GM18867 (cell line): ENCODE measurements at regions not wholly inside any gene's neighbourhood (a gene's known extent, or its start where the extent isn't known, plus 50 kb on each side); places are given as distances from the start of the nearest gene placed in this dataset.

Source experiments
- ATAC-seq: cut with Tn5 transposase; IDR thresholded peaks from one replicate; pipeline ENCODE4 v1.9.1; 2021; ENCODE audit warnings: mild to moderate bottlenecking, moderate library complexity; ENCODE audit not compliant: unreplicated experiment

DNA sequence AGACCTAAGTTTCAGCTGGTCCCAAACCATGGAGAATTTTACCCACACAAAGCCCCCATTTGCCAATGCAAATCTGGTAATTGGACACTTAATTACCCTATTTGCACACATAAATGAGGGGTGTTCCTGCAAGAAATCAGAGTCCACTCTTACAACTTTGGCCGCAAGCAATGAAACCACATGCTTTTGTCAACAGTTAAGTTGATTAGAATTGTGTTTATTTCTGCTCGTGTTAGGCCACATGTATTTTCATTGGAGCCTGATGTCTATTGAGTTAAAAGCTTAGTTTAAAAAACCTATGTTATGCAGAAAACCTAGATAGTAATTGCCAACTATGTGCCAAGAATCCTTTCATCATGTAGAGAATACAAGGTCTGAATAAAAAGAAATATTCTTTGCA lies 153.8 kb upstream of the CMC1 start:
- ATAC-seq = no peak

DNA sequence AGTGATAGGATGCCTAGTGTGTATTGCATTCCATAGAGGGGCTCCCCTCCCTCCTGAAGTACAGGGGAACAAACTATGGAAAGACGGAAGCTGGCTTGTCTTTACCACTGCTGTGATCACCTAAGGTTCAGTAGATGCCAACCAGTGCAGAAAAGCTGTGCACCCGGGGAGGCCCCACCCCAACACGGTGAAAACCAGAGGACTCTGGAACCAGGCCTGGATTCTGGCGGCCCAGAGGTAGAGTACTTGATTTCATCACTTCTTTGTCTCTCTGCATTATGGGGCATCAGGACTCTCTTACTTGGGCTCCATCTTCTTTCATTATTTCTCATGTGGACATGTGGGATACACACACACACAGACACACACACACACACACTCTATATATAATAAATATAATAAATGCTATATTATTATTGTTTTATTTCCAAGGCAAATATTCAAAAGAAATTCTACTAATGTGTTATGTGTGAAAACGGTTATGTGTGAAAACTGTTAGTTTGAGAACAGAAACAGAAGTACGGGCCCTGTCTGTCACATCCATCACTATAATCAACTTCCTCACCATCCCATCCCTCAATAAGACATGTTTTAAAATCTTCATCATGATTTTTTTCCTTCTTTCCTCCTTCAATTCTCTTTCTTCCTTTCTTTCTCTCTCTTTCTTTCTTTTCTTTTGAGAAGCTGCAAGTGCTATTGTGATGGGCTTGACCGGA lies 152.4 kb upstream of the CMC1 start:
- ATAC-seq = no peak

DNA sequence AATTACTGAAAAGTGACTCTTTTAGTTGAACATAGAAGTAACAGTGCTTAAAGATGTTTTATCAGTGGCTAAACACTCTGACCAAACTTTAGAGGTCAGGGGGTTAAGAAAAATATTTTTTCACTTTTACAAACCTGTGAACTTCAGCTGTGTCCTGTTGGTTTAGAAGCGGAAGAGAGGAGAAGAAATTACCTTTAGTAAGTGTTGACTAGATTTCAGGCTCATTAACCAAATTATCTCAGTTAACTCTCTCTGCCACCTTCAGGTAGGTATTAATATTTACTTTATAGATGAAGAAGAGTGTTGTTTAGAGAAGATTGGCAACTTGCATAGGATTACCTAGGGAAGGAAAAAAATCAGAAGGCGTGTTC lies 151.9 kb upstream of the CMC1 start:
- ATAC-seq = no peak

DNA sequence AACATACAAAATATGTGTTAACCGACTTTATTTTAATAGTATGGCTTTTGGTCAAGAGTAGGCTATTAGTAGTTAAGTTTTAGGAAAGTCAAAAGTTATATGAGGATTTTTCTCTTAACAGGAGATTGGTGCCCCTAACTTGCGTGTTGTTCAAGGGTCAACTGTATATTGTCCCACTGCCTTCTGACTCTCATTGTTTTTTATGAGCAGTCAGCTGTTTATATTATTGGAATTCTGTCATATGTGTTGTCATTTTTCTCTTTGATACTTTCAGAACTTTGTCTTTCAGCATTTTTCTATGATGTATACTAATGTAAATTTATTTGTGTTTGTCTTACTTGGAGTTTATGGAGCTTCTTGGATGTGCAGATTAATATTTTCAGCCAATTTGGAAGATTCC lies 142.1 kb upstream of the CMC1 start:
- ATAC-seq = no peak

DNA sequence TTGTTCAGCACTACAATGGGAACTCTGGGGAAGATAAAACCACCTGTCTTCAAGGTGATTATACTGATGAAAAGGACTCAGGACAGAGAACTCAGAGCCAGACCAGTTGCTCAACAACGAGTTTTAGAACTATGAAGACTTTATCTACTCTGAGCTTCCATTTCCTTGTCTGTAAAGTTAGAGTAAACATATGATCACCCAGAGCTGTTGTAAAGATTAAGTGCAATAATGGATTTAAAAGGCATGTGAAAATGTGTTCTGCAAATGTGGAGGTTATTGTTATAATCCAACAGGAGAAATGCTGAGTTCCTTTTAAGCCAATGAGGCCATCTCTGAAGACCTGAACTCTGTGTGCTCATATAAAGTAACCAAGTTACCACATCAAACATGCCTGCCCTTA lies 139.7 kb upstream of the CMC1 start:
- ATAC-seq = no peak

DNA sequence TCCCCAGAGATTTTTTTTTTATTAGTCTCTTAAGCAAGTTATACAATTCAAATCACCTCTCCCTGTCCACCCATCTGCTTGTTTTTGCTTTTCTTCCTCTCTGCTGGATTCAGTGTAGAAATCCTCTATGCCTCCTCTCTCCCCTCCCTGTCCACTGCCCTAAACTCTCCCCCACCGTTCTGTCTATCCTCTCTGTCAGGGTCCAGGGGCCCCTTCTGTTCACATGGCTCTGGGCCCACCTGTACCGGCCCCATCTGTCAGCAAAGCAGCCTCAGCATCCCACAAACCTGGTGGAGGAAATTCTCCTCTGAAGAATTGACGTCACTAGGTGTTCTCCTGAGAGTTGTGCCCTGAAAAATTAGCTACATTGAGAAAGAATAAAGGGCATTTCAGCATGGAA lies 137.6 kb upstream of the CMC1 start:
- no peak for ATAC-seq

DNA sequence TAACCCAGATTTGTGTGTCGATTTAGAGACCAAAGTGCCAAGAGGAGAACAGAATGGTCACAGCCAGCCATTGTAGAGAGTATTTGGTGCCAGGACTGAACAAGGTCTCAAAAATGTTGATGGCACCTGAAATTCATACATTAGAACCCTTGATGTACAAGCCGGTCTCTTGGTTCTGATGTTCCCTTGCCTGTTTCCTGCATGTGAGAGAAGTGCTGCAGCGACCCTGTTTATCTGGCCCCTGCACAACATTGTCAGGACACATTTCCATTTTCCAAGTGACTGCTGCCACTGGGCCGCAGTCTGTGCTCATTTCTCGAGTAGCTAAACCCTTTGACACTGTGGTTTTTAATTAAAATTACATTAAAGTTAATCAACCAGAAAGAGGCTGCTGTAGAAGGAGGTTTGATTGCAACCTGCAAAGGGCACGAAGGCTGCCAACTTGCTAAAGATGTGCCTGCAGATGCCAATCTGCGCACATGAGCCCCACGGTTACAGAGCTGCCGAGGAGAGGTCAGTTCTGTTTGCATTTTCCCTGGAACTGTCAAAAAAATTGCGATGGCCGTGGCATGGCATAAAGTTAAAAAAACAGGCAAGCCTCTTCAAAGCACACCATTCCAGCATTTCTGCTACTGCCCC lies 136.4 kb upstream of the CMC1 start:
- ATAC-seq = no peak

DNA sequence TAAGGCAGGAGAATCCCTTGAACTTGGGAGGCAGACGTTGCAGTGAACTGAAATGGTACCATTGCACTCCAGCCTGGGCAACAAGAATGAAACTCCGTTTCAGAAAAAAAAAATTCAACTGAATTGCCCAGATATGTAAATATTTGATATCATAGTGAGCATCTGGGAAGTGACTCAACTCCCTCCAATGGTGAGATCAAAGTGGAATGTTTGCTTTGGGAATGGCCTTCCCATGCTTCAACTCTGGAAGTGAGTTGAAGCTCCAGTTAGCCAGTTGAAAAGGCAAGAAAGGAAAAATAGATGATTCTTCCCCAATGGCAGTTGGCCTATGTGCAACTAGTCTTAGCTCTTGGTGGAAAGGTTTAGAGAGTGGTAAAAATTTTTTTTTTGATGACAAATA lies 131.6 kb upstream of the CMC1 start:
- no peak for ATAC-seq

DNA sequence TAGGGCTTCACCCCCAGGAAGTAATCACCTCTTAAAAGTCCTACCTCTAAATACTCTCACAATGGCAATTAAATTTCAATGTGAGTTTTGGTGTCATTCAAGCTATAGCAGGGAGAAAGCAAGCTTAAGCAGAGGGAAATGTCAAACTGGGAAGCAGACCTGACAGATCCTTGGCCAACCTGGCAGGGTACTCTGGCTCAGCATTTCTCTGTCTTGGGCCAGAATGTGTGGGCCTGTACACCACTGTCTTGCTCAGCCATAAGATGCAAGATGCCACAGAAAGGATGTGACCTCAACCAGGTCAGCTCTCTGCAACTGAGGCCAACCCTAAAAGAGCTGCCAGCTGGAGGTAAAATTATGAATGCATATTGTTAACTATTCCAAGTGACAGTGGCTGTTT lies 130.6 kb upstream of the CMC1 start:
- ATAC-seq = no peak

DNA sequence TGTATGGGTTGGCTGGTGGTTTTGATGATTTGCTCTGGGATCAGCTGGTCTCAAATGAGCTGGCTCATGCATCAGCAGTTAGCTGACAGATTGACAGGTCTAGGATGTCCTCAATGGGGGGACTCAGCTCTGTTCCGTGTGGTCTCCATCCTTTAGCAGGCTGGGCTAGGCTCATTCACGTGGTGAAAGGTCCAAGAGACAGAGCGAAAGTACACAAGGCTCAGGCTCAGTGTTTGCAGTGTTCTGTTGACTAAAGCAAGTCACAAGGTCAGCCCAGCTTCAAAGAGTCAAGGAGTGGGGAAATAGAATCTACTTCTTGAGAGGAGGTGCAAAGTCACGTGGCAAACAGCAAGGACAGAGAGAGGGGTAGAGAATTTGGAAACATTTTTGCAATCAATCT lies 126.5 kb upstream of the CMC1 start:
- no peak for ATAC-seq

DNA sequence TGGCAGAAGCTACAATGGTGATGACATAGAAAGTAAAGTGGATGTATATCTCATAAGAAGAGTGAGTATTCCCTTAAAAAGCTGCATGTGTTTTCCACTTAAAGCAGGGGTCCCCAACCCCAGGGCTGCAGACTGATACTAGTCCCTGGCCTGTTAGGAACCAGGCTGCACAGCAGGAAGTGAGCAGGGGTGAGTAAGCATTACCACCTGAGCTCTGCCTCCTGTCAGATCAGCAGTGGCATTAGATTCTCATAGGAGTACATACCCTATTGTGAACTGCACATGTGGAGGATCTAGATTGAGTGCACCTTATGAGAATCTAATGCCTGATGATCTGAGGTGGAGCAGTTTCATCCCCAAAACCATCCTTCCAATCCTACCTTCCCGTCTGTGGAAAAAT lies 126.1 kb upstream of the CMC1 start:
- no peak for ATAC-seq

DNA sequence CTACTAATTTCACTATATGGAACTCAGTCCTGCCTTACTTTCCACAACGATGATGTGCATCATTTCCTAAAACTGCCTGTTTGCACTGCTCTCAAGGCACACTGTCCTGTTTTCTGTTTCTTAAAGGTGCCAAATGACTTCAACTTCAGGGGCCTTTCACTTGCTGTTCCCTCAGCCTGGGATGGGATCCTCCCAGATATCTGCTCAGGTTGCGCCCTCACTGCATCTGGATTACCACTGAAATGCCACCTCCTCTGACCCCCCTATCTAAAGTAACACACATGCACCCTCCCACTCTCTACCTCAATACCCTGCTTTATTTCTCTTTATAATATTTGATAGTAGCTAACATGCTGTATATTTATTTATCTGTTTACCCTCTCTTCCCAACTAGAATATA lies 123.8 kb upstream of the CMC1 start:
- no peak for ATAC-seq

DNA sequence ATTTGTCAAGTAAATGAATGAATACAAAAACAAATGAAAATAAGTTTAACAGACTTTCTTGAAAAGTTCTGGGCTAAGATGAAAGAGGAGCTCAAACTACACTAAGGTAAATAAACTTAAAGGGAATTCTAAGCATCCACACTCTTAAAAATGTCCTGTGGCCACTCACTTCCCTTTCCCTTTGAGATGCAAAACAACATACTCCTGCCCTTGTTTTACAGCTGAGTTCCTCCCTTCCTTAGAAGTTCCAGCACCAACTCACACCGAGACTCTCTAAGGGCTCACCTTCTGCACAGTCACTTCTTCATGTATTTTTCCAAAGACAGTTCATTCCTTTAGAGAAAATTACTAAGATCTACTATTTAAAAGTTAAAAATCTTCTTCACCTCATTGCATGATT lies 123.3 kb upstream of the CMC1 start:
- no peak for ATAC-seq

DNA sequence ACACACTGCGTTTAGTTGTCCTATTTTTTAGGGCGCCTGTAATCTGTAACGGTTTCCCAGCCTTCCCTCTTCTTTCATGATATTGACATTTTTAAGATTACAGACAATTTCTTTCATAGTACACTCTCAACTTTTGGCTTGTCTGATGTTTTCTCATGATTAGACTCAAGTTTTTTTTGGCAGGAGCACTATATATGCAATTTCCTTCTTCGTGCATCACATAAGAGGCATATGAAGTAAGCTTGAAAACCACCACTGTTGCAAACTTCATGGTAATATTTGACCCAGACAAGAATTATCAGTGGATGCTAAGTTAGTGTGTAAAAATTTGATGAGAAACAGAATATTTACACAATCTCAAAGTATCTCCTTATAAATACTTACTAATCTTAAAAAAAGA lies 119.2 kb upstream of the CMC1 start:
- ATAC-seq = no peak

DNA sequence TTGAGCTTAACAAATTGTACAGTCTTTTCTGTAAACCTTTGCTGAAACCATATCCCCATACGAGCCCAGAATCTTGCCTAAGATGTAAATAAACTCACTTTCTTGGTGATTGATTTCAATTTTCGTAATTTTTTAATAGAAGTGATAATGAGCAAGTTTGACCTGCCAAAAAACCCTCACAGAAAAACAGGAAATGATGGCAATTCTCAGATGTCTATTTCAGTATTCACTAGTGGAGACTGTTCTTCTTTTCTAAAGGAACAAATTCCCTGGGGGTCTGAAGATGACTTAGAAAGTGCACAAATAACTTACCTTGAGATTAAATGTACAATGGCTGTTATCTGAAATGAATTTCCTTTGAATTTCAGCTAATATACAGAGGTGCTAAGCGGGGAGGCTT lies 116.5 kb upstream of the CMC1 start:
- no peak for ATAC-seq

DNA sequence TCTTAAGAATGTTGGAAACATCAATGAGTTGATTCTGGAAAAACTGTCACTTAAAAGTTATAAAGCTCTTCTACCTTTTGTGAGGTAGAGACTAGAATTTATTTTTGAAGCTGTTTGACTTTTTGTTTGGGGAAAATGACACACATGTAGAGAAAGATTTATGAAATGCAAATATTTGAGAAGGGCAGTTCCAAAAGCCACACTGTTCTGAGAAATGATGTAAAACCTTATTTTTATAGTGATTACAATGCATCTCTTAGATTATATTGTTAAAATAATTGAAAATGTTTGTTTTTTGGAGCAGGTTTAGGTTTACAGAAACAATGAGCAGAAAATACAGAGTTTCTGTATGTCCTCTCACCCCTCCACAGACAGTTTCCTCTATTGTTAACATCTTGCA lies 116.1 kb upstream of the CMC1 start:
- no peak for ATAC-seq

DNA sequence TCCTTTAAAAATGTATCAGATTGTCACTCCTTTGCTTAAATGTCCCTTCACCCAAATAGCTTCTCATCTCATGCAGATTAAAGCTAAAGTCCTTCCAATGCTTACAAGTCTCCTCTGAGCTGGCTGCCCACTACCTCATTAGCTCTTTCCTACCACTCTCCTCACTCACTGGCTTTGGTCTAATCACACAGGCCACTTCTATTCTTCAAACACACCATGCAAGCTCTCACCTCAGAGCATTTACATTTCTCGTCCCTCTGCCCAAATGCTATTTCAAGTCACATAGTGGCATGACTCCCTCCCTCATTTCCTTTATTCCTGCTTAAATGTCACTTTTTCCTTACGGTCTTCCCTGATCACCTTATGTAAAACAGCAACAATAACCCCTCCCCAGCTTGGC lies 110.6 kb upstream of the CMC1 start:
- no peak for ATAC-seq

DNA sequence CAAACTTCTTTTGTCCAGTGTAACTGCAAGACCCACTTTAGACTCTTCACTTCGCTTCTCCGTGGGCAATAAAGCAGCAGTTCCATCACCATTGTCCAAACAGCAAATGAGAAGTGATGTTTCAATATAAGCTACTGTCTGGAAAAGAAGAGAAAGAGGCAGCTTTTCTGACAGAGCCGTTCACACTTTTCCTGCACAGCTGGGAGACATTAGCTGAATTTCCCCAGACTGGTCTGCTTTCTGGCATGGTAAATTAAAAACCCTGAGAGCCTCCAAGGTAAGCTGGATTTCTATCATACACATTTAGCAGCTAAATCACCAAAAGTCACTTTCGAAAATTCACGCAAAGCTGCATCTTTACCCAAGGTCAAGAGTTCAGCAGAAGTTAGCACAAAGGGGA lies 108.5 kb upstream of the CMC1 start:
- ATAC-seq = no peak

DNA sequence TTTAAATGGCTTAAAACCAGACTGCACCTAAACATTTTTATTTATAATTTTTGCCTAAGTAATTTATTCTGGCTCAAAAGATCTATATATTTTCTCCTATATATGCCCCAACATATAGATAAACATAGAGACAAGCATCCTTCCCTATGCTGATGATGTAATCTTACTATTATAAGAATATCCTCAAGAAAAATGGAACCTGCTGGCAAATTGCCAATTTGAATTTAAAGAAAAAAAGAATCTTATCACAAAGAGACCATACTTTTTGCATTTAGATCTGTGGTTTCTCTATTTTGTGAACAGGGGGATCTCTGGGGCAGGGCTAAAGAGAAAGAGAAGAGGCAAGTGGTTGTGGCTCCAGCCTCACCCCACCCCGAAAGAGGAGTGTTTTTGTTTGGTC lies 107.2 kb upstream of the CMC1 start:
- no peak for ATAC-seq

DNA sequence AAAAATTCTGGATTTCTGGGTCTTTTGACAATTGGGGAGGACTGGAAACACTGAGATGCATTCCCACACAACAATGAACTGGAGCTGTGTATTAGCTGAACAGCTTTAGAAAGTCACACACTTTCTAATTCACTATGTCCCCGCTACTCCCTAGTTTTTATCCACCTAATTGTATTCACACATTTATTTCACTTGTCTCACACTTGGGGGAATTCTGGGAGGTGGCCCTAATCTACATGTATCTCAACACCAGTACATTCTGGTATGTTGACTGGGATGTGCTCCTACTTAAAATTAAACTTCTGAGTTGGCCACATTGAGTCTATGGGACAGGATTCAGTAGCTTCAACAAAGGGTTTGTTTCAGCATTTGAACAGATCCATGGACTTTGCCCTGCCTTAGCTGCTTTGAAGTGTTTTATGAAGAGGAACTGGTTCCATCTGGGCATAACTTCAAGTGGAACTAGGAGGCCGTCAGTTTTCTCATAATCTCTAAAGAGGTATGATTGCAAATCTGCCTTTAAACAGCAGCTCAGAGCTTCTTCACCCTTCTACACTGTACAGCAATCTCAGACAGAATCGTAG lies 106.5 kb upstream of the CMC1 start:
- no peak for ATAC-seq

DNA sequence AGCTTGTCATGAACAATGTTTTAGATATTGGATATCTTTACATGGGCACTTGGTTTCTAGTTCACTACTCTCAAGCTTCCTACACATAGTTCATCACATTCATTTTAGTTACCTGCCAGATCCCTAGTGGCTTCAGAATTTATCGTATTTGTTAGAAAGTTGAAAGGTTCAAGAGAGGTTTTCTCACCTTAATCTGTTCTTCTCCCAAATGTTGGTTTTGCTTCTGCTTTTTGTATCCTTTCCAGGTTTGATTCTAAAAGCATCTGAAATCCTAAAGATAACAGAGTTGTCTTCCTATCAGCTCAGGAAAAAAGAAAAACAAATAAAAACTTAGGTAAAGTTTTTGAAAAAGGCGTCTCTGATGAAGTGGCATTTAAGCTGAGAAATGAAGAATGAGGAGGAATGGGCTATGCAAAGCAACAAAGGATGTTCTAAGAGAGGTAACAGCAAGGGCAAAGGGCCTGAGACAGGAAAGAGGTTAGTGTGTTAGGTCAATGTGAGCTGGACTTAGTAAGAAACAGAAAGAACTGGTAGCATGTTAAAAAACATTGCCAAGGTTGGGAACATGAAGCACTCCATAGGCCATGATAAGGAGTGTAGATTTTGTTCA lies 104.7 kb upstream of the CMC1 start:
- ATAC-seq = no peak

DNA sequence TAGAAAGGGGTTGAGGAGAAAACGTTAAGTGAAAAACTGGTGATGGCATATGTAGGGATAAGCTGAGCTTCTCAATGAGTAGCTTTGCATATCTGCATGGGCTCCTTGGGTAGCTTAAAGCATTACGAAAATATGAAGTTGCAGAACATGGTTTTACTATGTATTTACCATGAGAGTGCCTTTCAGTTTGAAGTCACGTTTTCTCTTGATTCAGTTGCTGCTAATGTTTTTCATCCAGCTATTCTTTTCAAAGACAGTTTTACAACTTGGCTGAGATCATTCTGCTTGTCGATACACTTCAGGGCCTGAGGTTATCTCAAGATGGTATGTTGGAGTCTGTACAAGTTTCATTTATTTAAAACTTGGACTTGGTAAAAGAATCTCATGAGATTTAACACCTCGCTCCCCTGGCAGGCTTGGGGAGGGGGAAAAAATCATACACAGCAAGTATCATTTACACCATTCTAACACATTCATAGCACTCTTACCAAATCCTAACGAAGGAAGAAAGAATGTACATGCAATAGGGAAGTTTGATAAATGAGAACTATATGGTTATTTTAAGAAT lies 103.3 kb upstream of the CMC1 start:
- ATAC-seq = no peak
